Activated naive CD4-positive, alpha-beta T cell treated with Interleukin-2 at 50 U/mL for 16 hours (primary cell): ENCODE measurements at regions not wholly inside any gene's neighbourhood (a gene's known extent, or its start where the extent isn't known, plus 50 kb on each side); places are given as distances from the start of the nearest gene placed in this dataset.

ENCODE experiments used
- DNase-seq: peaks from one replicate; pipeline ENCODE4 v3.0.0-alpha.2; 2020

DNA sequence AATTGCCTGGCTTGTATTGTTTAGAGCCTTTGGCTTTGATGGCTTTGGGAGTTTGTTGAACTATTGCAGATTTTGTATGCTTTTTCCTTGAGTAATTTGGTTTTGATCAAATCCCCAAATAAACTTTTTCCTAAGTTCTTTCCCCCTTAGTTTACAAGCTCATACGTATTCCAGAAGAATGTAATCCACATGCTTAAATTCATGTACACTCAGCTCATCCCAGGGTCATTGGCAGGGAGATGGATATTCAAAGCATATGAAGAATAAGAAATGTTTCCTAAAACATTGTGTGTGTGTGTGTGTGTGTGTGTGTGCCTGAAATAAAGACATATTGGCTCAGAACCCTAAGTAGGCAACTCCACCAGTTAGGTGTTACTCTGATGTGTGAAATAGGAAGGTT, 89.4 kb downstream of the TMEM30B start:
- DNase-seq = no peak

DNA sequence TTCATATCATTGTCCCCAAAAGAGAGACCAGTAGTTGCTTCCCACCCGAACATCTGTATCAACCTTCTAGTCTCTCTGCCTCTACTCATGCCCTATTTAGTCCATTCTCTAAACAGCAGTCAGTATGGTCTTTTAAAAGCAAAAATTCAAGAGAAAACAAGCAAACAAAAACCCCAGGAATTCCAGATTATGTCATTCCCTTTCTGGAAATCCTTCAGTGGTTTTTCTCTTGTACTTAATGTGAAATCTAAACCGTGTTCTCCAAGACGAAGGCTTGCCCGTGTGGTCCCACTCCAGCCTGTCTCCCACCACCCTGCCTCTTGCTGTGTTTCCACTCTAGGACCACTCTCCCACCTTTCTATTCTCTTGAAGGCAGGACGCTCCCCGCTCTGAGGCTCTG, 90.8 kb downstream of the TMEM30B start:
- no peak for DNase-seq

DNA sequence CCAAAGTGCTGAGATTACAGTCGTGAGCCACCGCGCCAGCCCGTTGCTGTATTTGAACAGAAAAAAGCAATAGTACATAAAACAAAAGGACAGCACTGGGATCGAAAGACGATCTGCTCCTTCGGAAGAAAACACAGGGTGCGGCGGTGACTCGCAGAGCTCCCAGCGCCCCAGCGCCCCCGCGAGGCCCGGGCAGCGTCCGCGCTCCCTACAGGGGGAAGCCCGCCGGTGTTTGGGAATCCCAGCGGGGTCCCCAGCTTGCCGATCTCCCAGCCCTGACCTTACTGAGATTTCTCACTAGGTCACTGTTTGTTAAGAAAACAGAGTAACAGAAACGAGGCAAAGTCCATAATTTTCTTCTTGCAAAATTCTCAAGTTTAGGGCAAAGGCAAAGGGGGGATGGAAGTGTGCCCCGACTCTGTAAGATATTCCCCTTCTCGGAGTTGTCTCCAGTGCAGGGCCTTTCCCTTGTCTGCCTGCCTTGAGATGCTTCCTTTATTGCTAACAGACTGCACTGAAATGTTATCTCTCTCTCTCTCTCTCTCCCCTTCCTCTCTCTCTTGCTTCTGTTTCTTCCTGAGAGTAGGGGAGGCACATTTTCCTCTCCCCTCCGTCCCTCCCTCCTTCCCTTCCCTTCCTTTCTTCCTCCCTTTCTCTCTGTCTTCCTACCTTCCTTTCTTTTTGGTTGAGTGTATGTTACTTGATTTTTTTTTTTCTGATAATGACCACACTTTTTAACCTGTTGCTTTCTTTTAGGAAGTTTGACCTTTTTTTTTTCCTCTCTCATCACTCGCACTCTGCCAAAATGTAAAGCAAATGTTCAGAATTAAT, 91.9 kb downstream of the TMEM30B start:
- DNase-seq = peak; percentile 13

DNA sequence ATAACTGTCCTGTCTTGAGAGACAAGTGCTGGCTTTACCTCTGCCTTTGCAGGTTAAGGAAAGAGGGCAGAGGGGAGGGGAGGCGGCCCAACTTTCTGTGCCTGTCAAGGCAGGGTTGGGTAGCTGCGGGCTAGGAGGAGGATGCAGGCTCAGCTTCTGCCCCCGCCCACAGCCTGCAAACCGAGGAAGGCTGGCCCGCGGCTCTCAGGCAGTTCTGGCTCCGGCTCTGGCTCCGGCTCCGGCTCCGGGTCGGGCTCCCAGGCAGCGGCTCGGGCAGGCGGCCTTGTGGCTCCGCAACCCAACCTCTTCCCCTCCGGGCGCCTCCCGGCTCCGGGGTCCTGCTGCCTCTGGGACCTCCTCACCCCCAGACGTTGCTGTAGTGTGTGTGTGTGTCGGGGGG, 92.9 kb downstream of the TMEM30B start:
- no peak for DNase-seq

DNA sequence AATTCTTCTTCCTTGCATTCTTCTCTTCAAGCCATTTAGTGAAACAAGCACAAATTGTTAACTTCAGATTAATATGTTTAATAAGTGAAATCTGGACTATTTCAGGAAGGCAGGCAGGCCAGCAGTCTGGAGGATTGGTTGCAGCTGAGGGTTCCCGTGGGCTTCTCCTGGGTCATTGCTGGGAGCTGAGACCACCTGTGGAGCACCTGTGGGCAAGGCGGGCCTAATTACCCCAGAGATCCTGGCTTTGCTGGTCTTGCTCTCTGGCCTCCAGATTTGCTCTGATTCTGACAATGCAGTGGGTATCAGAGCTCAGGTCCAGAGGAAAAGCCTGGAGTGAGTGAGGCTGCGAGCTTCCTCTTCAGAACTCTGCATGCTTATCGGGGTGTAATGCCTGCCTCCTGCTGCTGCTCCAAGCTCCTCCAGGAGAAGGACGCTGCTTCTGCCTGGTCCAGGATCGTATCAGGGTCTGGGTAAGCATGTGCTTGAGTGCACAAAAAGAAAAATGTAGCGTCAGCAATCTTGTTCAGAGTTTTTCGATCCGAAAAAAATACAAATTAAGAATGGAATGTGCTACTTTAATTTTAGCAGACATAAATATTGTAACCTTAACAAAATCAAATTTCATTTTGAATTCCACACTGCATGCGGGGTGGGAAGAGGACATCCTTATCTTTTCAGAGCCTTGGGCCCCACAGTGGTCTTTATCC, 93.8 kb downstream of the TMEM30B start:
- no peak for DNase-seq

DNA sequence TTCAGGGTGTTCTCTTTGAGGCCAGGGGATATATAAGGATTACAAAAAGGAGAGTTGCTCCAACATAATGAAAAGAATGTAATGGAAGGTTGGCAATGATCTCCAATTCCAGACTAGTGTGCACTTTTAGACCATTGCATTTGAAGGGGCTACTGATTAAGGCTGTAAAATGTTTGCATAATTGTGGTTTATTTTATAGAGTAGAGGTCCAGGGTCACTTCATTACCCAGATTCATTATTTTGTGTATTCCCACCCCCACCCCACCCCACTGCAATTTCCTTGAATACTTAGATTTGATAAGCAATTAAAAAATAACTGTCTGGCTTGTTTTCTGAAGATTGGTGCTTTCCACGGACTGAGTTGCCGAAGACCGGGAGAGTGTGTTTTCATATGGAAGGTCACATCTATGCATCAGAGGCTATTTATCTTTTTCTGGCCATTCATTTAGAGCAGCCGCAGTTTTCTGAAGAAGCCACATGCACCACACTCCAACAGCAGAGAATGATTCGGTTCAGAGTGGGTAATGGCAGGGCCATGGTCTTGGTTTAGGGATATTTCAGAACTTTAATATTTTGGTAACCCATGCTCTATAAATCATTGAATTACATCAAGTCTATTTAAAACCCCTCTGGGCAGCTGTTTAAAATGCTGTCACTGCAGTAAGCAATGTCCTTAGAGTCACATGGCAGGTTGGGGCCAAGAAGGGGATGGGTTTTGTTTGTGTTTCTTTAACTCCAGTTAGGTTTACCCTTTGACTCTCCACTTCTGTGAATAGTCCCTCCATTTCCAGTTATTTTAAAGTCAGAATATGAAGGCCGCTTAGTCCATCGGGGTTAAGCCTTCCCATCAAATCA, 94.6 kb downstream of the TMEM30B start:
- no peak for DNase-seq

DNA sequence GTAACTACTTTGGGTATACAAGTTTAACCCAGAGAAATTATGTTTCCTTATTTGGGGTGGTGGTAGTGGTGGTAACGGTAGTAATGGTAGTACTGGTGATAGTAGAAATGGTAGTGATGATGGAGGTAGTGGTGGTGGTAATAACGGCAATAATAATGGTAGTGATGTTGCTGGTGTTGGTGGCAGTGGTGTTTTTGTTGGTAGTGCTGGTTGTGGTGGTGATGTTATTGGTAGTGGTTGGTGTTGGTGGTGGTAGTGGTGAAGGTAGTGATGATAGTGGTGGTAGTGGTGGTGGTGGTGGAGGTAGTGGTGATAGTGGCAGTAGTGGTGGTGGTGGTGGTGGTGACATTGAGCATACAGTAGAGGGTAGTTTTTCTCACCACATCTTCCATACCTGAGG, 95.6 kb downstream of the TMEM30B start:
- no peak for DNase-seq

DNA sequence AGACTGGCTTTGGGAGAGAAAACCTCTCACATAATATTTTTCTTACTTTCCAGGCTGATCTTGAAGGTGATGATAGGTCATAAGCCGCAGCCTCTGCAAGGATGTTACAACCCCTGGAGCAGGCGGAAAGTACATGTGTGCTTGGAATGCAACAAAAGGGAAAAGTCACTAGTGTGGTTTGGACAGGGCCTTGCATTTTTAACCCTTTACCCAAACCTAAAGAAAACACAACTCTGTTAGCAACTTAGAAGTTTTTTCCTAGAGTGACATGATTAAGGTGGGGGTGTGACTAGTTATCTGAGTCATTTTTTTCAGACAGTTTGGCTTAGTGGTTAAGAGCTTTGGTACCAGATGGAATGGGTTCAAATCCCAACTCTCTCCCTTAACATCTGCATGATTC, 97.0 kb downstream of the TMEM30B start:
- no peak for DNase-seq

DNA sequence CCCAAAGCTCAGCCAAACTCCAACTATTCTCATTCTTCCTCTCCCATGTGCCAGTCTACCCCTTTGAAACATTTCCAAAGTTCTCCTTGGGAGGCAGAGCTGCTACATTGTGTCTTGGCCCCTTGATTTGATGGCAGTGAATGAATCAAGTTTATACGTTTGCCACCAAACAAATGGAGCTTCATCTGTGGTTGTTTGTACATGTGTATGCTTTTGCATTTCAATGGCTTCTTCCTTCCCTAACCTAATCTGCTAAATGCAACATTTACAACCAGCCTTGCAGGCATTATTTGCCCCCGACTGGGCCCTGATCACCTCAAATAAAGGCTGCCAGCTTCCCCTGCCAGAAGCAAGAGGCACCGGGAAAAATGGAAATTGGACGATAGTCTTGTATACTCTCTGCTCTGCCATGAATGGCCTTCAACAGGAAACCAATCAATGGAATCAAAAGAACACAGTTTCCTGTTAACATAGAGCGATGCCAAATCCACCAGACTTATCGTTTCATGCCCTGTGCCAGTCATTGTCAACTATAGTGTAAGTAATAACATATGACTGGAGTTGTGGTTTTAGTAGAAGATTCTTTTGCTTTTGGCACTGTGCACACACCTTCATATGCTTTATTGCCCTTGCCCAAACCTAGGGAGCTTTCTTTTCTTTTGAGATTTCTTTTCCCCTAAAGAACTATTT, 97.8 kb downstream of the TMEM30B start:
- DNase-seq = no peak

DNA sequence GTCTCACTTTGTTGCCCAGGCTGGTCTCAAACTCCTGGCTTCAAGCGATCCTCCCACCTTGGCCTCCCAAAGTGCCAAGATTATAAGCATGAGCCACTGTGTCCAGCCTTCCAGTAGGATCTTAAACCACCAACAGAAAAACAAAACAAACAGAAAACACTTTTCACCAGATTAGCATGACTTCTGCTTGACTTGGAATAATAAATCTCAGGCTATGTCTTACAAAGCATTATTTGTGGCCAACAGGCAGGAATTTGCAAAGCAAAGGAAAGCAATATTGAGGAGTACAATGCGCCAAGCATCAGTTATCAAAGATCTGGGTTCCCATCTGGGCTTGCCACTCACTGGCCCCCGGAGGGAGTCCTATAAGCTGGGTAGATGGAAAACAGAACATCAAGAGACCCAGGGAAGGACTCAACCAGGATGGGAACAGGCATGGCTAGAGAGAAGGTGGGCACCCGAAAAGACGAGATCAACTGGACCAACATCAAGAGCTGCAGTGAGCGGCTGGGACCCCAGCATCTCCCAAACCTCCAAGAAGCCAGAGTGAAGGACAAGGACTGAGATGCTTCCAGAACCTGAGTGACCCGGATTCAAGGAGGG, 101.2 kb downstream of the TMEM30B start:
- no peak for DNase-seq

DNA sequence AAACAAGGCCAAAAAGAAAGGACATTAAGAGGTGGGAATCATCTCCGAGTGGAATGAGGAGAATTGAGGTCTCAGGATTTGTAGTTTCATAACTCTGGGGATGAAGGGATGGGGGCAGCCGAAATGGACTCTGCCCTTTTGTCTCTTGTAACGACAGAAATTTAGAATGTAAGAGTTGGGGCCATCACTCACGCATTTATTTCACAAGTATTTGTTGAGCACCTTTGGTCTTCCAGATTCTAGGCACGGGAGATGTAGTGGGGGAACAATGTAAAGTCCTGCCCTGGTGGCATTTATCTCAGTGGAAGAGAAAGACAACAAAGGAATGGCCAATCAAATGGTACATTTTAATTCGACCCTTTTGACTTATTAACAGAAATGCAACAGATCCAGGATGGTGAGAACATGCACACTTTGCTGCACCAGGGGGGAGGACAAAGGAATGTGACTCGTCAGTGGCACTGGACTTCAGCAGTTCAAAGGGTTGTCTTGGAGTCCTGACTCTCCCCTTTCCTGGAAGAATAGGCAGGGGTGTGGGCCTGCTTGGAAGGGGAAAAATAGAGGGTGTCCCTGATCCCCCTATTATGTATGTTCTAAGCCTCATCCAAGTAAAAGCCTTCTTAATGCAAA, 102.0 kb downstream of the TMEM30B start:
- DNase-seq = no peak

DNA sequence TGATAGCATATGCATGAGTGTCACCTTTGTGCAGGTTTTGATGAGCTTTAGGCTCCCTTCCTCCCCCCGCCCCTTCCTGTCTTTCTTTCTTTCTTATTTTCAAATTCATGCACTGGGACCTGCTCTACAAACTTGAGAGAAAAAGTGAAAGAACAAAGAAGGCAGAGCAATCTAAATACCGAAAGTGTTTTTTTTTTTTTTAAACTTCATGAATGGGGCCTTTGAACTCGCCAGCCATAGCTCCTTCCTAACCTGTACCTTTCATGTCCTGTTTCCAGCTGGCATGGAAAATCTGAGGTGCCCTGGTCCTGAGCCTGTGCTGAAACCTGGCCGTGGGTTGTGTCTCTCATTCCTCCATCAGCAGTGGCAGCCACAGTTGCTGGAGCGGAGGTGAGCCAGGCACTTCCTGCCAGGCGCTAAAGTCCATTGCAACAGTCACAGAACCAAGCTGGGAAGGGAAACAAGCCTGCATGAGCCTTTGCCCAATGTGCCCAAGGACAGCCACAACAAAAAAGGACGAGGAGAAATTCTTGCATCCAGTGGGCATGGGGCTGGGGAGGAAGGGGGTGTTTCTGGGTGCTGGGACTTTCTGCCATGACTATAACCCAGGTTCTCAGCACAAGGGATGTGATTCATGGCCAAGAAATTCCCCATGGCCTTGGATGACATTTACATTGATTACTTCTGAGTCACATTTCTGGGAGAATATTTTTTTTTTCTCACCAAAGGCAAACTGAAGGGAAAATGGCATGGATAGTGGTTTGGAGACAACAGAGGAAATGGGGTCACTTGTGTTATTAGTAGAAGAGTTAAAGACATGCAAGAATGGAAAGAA, 102.7 kb downstream of the TMEM30B start:
- DNase-seq = peak; percentile 41

DNA sequence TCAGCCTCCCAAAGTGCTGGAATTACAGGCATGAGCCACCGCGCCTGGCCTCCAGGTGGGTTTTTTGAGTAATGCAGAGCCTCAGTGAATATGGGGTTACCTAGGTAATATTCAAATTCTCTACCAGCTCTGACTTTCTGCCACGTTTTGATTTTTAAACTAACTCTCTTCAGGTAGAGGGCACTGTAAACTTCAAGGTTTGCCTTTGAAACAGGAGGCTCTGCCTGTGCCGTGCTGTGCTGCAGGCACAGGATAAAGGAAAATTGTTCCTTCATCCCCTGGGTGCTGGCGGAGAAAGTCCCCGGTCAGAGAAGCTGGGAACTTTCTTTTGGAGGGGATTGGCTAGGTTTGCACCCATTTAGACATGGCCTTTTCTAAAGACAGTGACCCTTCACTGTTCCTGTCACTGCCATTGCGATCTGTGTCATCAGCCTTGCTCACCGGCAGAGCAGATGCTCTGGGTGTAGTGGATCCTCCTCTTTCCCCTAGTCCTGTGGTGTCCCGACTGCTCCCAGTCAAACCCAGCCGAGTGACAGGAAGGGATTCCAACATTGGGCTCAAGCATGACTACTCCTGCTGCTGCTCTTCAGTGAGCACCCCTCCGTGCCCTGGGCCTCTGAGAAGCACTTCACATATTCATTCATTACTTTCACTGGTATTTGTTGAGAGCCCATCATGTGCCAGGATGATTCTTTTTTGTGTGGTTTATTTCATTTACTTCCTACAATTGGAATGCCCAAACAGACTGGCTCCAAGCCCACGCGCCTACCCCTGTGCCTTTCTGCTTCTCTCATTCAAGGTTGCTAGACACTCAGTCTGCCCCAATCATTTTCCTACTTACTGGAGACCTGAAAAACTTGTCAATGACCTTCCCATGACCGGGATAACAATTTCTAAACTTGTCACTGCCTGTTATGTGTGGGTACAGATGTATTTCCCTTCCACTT, 103.6 kb downstream of the TMEM30B start:
- DNase-seq = no peak

DNA sequence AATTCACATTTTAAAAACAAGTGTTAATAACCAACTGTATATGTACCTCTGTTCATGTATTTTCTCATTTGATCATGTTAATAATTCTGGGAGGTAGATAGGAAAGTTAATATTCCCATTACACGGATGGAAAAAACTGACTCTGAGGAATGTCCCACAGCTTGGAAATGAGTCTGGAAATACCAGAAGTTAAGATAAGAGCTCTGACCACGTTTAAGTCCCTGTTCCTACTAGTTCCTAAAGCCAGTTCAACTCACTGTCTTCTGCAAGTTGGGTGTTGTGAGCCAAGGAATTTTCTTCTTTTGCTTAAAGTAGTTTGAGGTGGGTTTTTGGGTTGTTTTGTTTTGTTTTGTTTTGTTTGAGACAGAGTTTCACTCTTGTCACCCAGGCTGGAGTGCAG, 104.5 kb downstream of the TMEM30B start:
- no peak for DNase-seq

DNA sequence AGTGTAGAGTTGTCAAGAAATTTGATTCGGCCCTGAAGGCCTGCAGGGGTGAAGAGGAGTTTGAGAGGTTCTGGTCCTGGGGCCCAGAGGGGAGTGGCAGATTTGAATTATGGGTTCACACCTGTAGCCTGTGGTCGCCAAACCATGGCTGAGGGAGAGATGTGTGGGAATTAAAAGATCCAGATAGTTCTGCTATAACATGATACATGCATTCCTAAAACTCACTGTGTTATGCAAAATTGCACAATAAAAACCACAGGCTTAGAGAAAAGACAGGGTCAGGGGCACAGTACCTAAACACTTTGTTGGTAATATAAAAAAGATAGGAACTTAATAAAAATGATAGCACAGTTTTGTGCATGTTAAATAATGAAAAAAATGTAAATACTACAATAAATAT, 106.2 kb downstream of the TMEM30B start:
- DNase-seq = no peak

DNA sequence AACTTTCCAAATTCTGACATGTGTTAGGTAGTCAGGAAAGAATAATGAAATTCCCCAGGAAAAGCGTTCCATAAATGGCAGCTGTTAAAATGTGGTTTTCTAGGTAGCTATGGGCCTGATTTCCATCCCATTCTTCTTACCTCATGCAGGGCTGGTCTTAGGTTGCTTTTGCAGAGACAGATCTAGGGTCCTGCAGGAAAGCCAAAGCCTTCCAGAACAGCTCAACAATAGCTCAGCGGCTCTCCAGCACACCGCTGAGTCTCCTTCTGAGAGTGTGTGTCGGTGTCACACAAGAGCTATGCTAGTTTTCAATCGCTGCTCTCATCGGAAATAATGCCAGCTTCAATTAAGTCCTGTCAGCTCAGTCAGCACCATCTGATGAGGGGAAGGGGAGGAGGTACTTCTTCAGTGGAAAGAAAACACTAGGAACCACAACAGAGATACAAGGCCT, 106.7 kb downstream of the TMEM30B start:
- DNase-seq = no peak

DNA sequence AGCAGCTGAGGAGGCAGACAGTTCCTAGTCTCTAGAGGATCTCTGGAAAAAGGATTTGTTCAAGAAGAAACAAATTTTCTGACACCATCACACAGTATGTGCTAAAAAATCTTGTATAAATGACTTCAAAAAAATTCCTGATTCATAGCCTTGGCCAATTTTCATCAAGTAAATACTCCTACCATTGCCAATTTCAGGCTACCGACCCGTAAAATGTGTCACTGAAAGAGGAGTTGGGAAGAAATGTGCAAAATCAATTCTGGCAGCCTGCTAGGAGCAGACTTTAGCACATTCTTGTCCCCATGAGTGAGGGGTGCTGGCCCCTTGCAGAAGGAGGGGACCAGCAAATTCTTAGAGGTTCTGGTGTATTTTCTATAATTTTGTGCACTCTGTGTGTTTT, 109.4 kb downstream of the TMEM30B start:
- no peak for DNase-seq

DNA sequence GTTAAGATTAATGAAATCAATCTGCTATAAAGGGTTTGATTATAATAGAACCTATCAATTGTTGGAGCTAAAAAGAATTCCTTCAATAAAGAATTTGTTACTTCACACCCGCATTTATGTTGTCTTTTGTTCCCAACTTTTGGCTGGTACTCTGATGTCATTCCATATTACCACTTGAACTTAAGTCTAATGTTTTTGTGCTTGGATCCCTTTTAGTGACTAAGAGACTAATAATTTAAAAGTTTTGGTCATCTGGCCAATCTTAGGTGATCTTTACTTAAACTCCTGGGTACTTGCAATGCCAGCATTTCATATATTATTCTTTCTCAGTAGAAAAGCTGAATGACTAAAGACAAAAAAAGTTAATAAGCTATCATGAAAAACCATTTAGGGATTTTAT, 113.0 kb downstream of the TMEM30B start:
- DNase-seq = no peak

DNA sequence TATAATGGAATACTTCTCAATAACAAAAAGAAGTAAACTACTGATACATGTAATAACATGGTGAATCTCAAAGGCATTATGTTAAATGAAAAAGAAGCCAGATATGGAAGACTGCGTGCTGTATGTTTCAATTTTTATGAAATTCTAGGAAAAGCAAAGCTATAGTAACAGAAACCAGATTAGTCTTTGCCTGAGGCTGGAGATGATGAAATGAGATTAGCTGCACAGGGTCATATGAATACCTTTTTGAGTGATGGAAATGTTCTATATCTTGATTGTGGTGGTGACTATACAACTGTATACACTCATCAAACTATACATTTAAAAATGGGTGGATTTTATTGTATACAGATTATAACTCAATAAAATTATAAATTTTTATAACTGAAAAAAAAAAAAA, 113.5 kb downstream of the TMEM30B start:
- no peak for DNase-seq

DNA sequence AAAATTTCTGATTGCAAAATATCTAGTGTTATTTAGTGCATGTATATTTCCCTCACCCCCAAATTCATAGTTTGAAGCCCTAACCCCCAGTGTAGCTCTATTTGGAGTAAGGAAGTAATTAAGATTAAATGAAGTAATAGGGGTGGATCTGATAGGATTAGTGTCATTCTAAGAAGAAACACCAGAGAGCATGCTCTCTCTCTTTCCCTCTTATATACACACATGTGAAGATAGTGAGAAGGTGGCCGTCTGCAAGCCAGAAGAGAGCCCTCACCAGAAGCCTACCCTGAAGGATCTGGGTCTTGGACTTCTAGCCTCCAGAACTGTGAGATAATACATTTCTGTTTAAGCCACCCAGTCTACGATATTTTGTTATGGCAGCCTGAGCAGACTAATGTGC, 120.3 kb downstream of the TMEM30B start:
- no peak for DNase-seq
